ENCODE measurements at regions not wholly inside any gene's neighbourhood (a gene's known extent, or its start where the extent isn't known, plus 50 kb on each side); places are given as distances from the start of the nearest gene placed in this dataset.
"Not testable (repeated sequence)": the region's sequence is repeated elsewhere in the genome, so short reads cannot be mapped to it uniquely, and the experiment has no call there.

GRCh38 chrX:140086691-140087090 lies 121.4 kb upstream of the CXorf66 start (continued):
- no peak for TF ChIP-seq PRDM4 (tag by site-specific recombination; IDR thresholded peaks at IDR 0.05)
- TF ChIP-seq ZBTB21 (tag by site-specific recombination; IDR thresholded peaks at IDR 0.05), result no peak
- no peak for TF ChIP-seq GLI2 (tag by site-specific recombination; IDR thresholded peaks at IDR 0.05; ENCODE audit: borderline replicate concordance, low read depth)
- TF ChIP-seq SCRT2 (tag by site-specific recombination; IDR thresholded peaks at IDR 0.05), result no peak
- no peak for TF ChIP-seq ZIC2 (tag by site-specific recombination; IDR thresholded peaks at IDR 0.05)
- no peak for TF ChIP-seq ZNF660 (tag by site-specific recombination; IDR thresholded peaks at IDR 0.05)
- no peak for TF ChIP-seq ZFP41 (tag by site-specific recombination; IDR thresholded peaks at IDR 0.05; ENCODE audit: borderline replicate concordance)
- TF ChIP-seq ZSCAN30 (tag by site-specific recombination; IDR thresholded peaks at IDR 0.05), result no peak
- TF ChIP-seq SALL2 (tag by site-specific recombination; IDR thresholded peaks at IDR 0.05; ENCODE audit: borderline replicate concordance), result no peak

GRCh38 chrX:140074851-140075250 lies 109.5 kb upstream of the CXorf66 start:
- POLR2A ChIA-PET, CTCF ChIA-PET: not testable (repeated sequence)

GRCh38 chrX:140071037-140071436 lies 105.7 kb upstream of the CXorf66 start:
- Histone ChIP-seq H3K36me3 (ENCODE audit: control insufficient read depth in 2 of 2, insufficient read depth in 1 of 2, low read length in 2 of 2) (no peaks in the 10 kb centered on the region), H3K27ac (ENCODE audit: extremely low read depth, low read depth, low read length) (no peak overlapping the region), H3K4me3 (ENCODE audit: low read depth, low read length) (no peak overlapping the region), H3K9me3 (ENCODE audit: control insufficient read depth, insufficient read depth, low read depth, low read length) (no peaks in the 10 kb centered on the region), H3K4me1 (ENCODE audit: control insufficient read depth, insufficient read depth, low read length) (no peaks in the 10 kb centered on the region)
- ChIA-PET POLR2A (no interaction called here), CTCF (no interaction called here)
- TF ChIP-seq ZNF658 (tag by site-specific recombination; IDR thresholded peaks at IDR 0.05), result no peak
- no peak for TF ChIP-seq ZNF558 (tag by site-specific recombination; IDR thresholded peaks at IDR 0.05)
- TF ChIP-seq TSHZ1 (tag by site-specific recombination; IDR thresholded peaks at IDR 0.05; ENCODE audit: borderline replicate concordance), result no peak
- TF ChIP-seq ZNF362 (tag by site-specific recombination; IDR thresholded peaks at IDR 0.05), result no peak
- no peak for TF ChIP-seq SETDB1 (IDR thresholded peaks at IDR 0.05; ENCODE audit: insufficient read length, low read length)
- no peak for TF ChIP-seq ZFP69B (tag by site-specific recombination; IDR thresholded peaks at IDR 0.05)
- TF ChIP-seq ATF2 (tag by site-specific recombination; IDR thresholded peaks at IDR 0.05; ENCODE audit: low read depth), result no peak

More at GRCh38 chrX:140074851-140075250, 109.5 kb upstream of the CXorf66 start:
- not testable (repeated sequence) for H3K27ac ChIP-seq (ENCODE audit: extremely low read depth, low read depth, low read length); H3K9me3 ChIP-seq (ENCODE audit: control insufficient read depth, insufficient read depth, low read depth, low read length); H3K36me3 ChIP-seq (ENCODE audit: control insufficient read depth in 2 of 2, insufficient read depth in 1 of 2, low read length in 2 of 2); H3K4me3 ChIP-seq (ENCODE audit: low read depth, low read length); H3K4me1 ChIP-seq (ENCODE audit: control insufficient read depth, insufficient read depth, low read length)

Measured in HEK293 (cell line).